ENCODE measurements at regions not wholly inside any gene's neighbourhood (a gene's known extent, or its start where the extent isn't known, plus 50 kb on each side); places are given as distances from the start of the nearest gene placed in this dataset.

GRCh38 chr5:82723168-82723567 lies 354.0 kb downstream of the TMEM167A start:
- TF ChIP-seq, protein P1, sequence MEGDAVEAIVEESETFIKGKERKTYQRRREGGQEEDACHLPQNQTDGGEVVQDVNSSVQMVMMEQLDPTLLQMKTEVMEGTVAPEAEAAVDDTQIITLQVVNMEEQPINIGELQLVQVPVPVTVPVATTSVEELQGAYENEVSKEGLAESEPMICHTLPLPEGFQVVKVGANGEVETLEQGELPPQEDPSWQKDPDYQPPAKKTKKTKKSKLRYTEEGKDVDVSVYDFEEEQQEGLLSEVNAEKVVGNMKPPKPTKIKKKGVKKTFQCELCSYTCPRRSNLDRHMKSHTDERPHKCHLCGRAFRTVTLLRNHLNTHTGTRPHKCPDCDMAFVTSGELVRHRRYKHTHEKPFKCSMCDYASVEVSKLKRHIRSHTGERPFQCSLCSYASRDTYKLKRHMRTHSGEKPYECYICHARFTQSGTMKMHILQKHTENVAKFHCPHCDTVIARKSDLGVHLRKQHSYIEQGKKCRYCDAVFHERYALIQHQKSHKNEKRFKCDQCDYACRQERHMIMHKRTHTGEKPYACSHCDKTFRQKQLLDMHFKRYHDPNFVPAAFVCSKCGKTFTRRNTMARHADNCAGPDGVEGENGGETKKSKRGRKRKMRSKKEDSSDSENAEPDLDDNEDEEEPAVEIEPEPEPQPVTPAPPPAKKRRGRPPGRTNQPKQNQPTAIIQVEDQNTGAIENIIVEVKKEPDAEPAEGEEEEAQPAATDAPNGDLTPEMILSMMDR (conservative IDR thresholded peaks at IDR 0.05; ENCODE audit: low read length), result no peak
- no peak for TF ChIP-seq EZH2phosphoT487 (IDR thresholded peaks at IDR 0.05; ENCODE audit: borderline replicate concordance, low read depth, low read length)
